Activated CD4-positive, alpha-beta T cell treated with anti-CD3 and anti-CD28 coated beads, Interleukin-2, Interleukin-6, amounts not matched to agents 100 ng/mL and 50 ng/mL, durations not matched to agents 16 hours and 8 hours (primary cell): ENCODE measurements at regions not wholly inside any gene's neighbourhood (a gene's known extent, or its start where the extent isn't known, plus 50 kb on each side); places are given as distances from the start of the nearest gene placed in this dataset.
A peak's percentile ranks its signal among the peaks of the same experiment; 100 is the strongest.
"Not testable (repeated sequence)": the region's sequence is repeated elsewhere in the genome, so short reads cannot be mapped to it uniquely, and the experiment has no call there.

Experiments used
- DNase-seq: peaks from one replicate; pipeline ENCODE4 v3.0.0-alpha.2; 2020

GRCh38 chr12:25686351-25686750 lies 133.3 kb upstream of the LMNTD1 start:
- DNase-seq, result no peak

DNA sequence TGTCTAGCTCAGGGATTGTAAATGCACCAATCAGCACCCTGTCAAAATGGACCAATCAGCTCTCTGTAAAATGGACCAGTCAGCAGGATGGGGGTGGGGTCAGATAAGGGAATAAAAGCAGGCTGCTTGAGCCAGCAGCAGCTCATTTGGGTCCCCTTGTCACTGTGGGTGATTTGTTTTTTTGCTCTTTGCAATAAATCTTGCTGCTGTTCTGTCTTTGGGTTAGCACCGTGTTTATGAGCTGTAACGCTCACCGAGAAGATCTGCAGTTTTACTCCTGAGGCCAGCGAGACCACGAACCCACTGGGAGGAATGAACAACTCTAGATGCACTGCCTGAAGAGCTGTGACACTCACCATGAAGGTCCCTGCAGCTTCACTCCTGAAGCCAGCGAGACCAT lies 134.1 kb upstream of the LMNTD1 start:
- DNase-seq, result no peak

DNA sequence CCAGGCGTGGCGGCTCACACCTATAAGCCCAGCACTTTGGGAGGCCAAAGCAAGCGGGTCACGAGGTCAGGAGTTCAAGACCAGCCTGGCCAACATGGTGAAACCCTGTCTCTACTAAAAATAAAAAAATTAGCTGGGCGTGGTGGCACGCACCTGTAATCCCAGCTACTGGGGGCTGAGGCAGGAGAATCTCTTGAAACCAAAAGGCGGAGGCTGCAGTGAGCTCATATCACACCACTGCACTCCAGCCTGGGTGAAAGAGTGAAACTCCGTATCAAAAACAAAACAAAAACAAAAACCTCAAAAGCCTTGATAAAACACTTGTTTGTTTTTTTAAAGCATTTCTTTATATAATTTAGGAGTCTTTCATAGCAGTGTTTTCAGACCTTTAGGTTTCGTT lies 135.8 kb upstream of the LMNTD1 start:
- not testable (repeated sequence) for DNase-seq

DNA sequence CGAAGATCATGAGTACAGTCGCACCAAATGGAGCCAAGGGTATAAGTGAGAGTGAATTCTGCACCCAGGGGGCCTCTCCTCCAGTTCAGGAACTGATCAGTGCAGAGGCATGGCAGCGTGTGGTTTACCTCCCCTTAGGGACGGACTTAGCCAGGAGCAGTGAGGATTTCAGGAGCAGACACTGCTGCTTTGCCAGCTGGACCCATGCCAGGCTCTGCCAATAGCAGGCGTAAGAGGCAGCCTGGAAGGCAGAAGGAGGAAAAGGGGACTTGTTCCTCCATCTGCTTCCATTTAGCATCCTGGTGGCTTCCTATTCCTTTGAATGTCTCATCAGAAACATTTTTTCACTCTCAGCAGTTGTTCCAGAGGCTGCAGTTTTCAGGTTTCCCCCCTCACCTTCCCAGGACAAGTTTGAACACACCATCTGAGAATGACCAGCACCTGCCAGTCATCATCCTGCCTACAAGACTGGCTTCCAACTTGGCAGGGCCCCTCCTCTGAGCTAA lies 137.0 kb upstream of the LMNTD1 start:
- no peak for DNase-seq

GRCh38 chr12:25690996-25691864 lies 138.1 kb upstream of the LMNTD1 start:
- no peak for DNase-seq

DNA sequence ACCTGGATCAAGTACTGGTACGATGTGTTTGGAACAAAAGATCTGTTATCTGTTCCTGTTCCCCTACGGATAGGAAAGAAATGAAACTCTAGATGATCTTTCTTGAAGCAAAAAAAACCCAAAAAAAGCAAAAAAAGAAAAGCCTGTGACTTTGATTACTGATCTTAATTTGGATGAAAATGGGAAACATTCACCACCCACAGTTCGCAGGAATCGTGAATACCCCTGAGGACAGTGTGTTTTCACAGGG lies 138.7 kb upstream of the LMNTD1 start:
- no peak for DNase-seq

DNA sequence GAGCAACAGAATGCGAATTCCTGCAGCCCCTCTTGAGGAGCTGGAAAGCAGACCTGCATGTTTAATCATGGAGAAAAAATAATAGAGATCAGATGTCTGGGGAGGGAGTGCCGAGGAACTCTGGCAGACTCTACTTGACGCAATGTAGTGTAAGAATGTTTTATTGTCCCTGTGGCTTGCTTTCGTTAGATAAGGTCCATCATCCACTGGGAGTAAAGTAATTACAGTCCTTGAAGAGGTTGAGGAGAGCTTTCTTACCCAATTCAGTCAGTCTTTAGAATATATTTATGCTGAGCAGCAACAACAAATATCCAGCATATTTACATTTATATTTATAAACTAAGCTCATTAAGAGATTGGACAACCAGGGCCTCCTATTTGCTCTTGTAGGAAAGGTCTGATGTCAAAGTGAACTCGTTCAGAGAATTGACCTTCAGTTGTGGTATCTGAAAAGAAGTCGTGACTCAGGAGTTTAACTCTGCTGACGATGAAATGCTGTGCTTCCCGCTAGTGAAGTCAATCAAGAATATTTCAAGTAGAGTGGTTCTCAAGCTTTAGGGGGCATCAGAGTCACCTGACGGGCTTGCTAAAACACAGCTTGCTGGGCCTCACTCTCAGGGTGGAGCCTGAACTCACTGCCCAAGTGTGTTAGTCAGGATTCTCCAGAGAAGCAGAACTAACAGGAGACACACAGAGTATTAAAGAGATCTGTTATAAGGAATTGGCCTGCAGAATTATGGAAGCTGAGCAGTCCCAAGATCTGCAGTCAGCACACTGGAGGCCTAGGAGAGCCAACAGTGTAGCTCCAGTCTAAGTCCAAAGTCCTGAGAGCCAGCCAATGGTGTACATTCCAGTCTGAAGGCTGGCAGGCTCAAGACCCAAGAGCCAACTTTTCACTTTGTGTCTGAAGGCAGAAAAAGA lies 139.3 kb upstream of the LMNTD1 start:
- DNase-seq, result no peak

GRCh38 chr12:25694072-25694471 lies 141.0 kb upstream of the LMNTD1 start:
- no peak for DNase-seq

- no peak for DNase-seq
These were observed 142.5 kb upstream of the LMNTD1 start for GRCh38 chr12:25695574-25695973.

DNA sequence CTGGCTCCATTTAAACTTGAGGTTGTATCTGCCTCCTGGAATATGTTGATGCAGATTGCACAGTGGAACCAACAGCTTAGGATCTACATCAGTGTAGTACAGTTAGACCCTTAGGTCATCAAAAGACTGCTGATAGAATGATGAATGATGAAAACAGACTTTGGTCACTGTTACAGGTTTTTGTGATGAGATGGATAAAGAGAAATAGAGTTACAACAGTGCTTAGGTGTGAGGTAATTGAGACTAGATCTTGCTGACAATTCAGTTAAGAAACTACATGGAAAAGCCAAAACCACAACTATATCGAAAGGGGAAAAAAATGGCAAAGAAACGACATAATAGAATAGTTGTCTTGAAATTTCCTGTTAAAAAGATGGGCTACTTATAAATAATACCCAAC lies 145.7 kb upstream of the LMNTD1 start:
- DNase-seq, result no peak

DNA sequence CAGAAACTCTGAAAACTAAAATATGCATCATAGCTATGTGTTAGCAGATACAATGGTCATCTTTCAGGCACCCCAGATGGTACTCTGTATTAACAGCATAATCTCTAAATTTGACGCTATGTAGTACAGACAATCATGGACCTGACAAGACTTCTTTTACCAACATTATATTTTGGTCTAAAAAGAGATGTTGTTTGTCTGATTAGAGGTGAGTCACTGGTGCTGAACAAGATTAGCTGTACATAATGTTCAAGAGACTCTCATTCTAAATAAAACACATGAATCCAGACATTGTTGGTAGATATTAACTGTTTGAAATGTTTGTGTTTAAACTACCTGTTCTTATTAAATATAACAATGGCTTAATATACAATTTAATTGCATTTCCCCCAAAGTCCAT lies 146.4 kb upstream of the LMNTD1 start:
- DNase-seq, result no peak

- no peak for DNase-seq
These were observed 148.2 kb upstream of the LMNTD1 start for GRCh38 chr12:25701290-25701689.

- DNase-seq, result no peak
These were observed 149.5 kb upstream of the LMNTD1 start for GRCh38 chr12:25702553-25702952.

GRCh38 chr12:25705261-25705660 lies 152.2 kb upstream of the LMNTD1 start:
- DNase-seq, result no peak

GRCh38 chr12:25706646-25707045 lies 153.6 kb upstream of the LMNTD1 start:
- not testable (repeated sequence) for DNase-seq

DNA sequence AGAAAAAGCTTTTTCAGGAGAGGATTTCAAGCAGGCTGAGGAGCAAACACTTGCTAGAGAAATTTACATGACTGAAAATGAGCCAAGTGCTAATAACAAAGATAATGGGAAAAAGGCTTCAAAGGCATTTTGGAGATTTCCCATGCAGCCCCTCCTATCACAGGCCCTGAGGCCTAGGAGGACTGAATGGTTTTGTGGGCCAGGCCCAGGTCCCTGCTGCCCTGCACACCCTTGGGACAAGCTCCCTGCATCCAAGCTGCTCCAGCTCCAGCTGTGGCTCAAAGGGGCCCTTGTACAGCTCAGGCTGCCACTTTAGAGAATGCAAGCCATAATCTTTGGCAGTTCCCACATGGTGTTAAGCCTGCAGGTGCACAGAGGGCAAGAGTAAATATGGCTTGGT lies 154.0 kb upstream of the LMNTD1 start:
- DNase-seq, result no peak

- DNase-seq, result no peak
These were observed 155.6 kb upstream of the LMNTD1 start for GRCh38 chr12:25708661-25709060.

DNA sequence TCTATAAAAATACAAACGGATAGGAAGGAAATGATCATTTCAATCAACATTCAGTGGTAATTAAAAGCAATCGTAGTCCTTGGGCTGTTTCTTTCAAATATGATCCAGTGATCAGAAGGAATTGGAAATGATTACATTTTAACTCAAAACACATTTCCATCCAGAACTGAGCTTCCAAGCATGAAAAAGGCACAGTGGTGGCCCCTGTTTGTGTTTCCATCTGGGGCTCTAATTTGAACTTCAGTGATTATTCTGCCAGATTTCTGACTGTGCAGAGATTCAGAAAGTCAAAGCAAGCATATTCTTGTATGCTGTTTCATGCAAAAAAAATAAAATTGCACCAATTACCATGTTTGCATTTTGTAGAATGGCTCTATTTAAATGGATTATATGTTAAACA lies 157.0 kb upstream of the LMNTD1 start:
- DNase-seq, result no peak

DNA sequence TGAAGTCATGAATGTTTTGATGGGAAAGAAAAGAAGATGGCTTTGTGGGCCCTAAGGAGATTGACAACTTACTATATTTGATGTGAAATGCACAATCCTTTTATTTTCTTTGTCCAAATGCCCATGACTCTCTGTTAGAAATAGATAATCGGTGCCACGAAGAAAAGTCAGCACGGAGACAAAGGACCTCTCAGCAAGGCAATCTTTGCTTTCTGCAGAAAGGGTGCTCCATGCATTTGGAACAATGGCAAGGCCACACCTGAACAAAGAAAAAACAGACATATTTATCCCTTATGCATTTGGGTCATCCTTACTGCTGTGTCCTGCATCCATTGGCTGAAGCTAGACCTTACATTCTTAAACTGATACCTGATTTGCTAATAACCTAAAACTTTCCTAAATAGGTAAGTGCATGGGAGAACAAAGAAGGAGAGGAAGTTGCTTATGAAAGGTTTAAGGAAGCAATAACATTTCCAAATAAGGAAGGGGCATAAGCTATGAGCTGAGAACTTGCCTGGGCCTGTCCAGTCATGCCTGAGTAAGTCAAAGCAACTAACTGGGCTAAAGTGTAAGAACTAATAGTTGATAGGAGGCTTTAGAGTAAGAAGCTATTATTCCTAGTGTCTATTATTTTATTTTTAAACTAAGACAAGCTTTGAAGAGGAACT lies 158.0 kb upstream of the LMNTD1 start:
- not testable (repeated sequence) for DNase-seq

- DNase-seq, result peak; percentile 1
These were observed 159.1 kb upstream of the LMNTD1 start for GRCh38 chr12:25712169-25712568.

- DNase-seq, result no peak
These were observed 160.2 kb upstream of the LMNTD1 start for GRCh38 chr12:25713264-25713663.

DNA sequence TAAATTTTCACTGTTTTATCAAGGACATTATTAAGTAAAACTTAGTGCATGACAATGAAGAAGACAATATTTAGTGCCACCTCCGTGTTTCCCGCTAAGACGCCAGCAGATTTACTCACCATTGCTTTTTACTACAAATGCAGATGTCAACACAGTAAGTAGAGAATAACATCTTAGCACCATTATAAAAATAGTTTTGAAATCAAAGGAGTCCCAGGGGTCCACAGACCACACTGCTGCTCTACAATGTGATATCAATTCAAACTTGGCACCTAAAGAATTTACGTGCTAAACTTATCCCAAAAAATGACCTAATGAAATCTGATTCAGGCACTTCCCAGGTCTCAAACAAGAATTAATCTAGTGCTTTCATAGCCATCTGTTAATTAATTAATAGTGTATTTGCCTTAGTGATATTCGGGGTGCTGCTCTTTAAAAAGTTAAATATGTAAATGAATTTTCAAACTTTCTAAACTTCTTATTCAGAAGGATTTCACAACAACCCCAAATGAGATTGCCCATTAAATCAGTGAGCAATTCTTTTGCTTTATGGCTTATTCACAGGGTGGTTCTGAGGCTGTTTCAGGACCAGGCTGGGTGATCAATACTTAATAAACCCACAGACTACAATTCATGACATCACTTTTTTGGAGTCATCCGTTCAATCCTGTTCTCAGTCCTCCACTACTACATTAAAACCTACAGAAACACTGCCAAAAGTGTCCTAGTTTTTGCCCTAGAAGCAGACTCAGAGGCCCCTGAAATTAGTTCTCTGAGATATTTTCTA lies 161.3 kb upstream of the LMNTD1 start:
- DNase-seq, result no peak

DNA sequence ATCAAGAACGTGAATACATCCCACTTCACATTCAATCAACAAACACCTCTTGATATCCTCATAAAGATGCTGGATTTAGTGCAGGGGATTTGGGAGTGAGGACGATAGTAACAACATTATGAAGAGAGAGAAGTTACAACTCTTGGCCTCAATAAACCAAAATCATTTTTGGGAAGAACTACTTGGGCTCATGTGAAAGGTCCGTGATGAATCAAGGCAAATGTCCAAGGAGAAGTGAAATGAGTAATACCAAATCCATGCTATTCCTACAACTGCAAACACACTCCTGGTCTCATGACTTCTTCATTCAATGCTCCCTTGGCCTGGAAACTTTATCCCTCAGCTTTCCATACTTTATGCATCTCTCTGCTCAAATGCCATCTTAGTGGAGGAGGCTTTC lies 162.0 kb upstream of the LMNTD1 start:
- DNase-seq, result no peak
